GM21825 (cell line): ENCODE measurements at regions not wholly inside any gene's neighbourhood (a gene's known extent, or its start where the extent isn't known, plus 50 kb on each side); places are given as distances from the start of the nearest gene placed in this dataset.

Experiments used
- ATAC-seq: cut with Tn5 transposase; IDR thresholded peaks from one replicate; pipeline ENCODE4 v1.9.1; 2021; ENCODE audit warnings: mild to moderate bottlenecking, moderate library complexity; ENCODE audit not compliant: unreplicated experiment

GRCh38 chr3:147843331-147843730 is 434.2 kb downstream of the ZIC1 start:
- no peak for ATAC-seq

GRCh38 chr3:147846293-147846692 is 437.1 kb downstream of the ZIC1 start:
- no peak for ATAC-seq

GRCh38 chr3:147846854-147847478 is 437.8 kb downstream of the ZIC1 start:
- no peak for ATAC-seq

- ATAC-seq = no peak
Observed at GRCh38 chr3:147851062-147851461, 441.9 kb downstream of the ZIC1 start.

- ATAC-seq = no peak
Observed at GRCh38 chr3:147854542-147854941, 445.4 kb downstream of the ZIC1 start.

- ATAC-seq = no peak
Observed at GRCh38 chr3:147864754-147865354, 455.7 kb downstream of the ZIC1 start.

- ATAC-seq = no peak
Observed at GRCh38 chr3:147866561-147866960, 457.4 kb downstream of the ZIC1 start.

- no peak for ATAC-seq
Observed at GRCh38 chr3:147872568-147872967, 463.4 kb downstream of the ZIC1 start.

GRCh38 chr3:147875498-147875897 is 466.3 kb downstream of the ZIC1 start:
- no peak for ATAC-seq

- ATAC-seq = no peak
Observed at GRCh38 chr3:147881933-147882332, 472.8 kb downstream of the ZIC1 start.

GRCh38 chr3:147886879-147887278 is 477.7 kb downstream of the ZIC1 start:
- no peak for ATAC-seq

- ATAC-seq = no peak
Observed at GRCh38 chr3:147887797-147888196, 478.6 kb downstream of the ZIC1 start.

GRCh38 chr3:147890114-147890513 is 480.9 kb downstream of the ZIC1 start:
- ATAC-seq = peak; percentile 85

GRCh38 chr3:147895509-147895908 is 486.3 kb downstream of the ZIC1 start:
- no peak for ATAC-seq

GRCh38 chr3:147900851-147901250 is 491.7 kb downstream of the ZIC1 start:
- no peak for ATAC-seq

- ATAC-seq = no peak
Observed at GRCh38 chr3:147903026-147903425, 493.9 kb downstream of the ZIC1 start.

GRCh38 chr3:147904421-147904820 is 495.3 kb downstream of the ZIC1 start:
- no peak for ATAC-seq

GRCh38 chr3:147906285-147906684 is 497.1 kb downstream of the ZIC1 start:
- ATAC-seq = no peak

GRCh38 chr3:147914532-147914931 is 505.4 kb downstream of the ZIC1 start:
- ATAC-seq = no peak

GRCh38 chr3:147915057-147915456 is 505.9 kb downstream of the ZIC1 start:
- no peak for ATAC-seq

- no peak for ATAC-seq
Observed at GRCh38 chr3:147919496-147919895, 510.3 kb downstream of the ZIC1 start.

GRCh38 chr3:147921051-147921450 is 511.9 kb downstream of the ZIC1 start:
- ATAC-seq = no peak

GRCh38 chr3:147924755-147925154 is 515.6 kb downstream of the ZIC1 start:
- no peak for ATAC-seq
